COLO668 (cell line): ENCODE measurements at regions not wholly inside any gene's neighbourhood (a gene's known extent, or its start where the extent isn't known, plus 50 kb on each side); places are given as distances from the start of the nearest gene placed in this dataset.
"Not testable (repeated sequence)": the region's sequence is repeated elsewhere in the genome, so short reads cannot be mapped to it uniquely, and the experiment has no call there.

ENCODE experiments used
- DNase-seq: peaks from one replicate; lab custom pipeline; 2025; ENCODE audit not compliant: unreplicated experiment; lab: John Stamatoyannopoulos, UW

DNA sequence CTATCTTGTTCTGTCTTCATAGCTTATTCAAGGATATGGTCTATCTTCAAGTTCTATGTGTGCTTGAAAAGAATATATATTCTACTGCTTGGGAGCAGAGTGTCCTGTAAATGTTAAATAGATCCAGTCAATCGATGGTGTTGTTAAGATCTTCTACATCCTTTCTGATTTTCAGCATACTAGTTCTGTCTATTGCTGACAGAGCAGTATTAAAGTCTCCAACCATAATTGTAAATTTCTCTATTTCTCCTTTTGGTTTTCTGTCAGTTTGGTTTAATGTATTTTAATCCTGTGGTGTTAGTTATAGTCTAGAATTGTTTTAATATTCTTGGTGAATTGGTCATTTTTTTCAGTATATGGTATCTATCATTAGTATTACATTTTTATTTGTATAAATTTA, 124.0 kb upstream of the COX7C start:
- DNase-seq: no peak

- DNase-seq: no peak
These were observed 116.8 kb upstream of the COX7C start for GRCh38 chr5:86500947-86501346.

GRCh38 chr5:86507574-86507973, 110.2 kb upstream of the COX7C start:
- DNase-seq: no peak

DNA sequence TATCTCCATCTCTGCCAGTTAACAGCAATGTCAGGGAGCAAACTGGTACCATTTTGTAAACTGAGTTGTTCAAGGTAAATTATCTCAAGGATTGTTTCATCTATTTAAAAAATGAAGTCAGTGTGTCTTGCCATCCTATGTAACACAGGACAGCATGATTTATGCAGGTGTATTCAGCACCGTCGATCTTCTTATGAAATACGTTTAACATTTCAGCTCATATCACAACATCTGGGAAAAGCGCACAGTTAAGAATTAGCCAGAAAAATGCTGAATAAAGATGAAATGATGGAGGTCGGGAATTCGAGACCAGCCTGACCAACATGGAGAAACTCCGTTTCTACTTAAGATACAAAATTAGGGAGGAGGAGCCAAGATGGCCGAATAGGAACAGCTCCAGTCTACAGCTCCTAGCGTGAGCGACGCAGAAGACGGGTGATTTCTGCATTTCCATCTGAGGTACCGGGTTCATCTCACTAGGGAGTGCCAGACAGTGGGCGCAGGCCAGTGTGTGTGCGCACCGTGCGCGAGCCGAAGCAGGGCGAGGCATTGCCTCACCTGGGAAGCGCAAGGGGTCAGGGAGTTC, 107.3 kb upstream of the COX7C start:
- DNase-seq: not testable (repeated sequence)

- DNase-seq: no peak
These were observed 94.0 kb upstream of the COX7C start for GRCh38 chr5:86523718-86524117.

DNA sequence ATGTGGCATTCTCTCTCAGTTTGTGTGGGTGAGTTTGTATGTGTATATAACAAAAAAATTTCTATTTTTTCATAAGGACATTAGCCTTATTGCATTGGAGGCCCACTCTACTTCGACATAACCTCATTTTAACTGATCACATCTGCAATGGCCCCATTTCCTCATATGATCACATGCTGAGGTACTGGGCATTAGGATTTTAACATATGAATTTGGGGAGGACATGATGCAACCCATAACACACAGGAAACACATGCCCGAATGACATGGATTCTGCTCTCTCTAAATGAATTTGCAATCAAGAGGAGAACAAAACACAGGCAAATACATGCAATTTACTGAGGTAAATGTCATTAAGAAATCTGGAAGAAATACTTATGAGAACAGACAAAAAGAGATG, 92.1 kb upstream of the COX7C start:
- no peak for DNase-seq

- DNase-seq: no peak
These were observed 90.9 kb upstream of the COX7C start for GRCh38 chr5:86526811-86527348.

GRCh38 chr5:86532429-86532828, 85.3 kb upstream of the COX7C start:
- no peak for DNase-seq

- DNase-seq: no peak
These were observed 81.3 kb upstream of the COX7C start for GRCh38 chr5:86536396-86536795.

- DNase-seq: no peak
These were observed 75.2 kb upstream of the COX7C start for GRCh38 chr5:86542532-86542931.

- no peak for DNase-seq
These were observed 71.7 kb upstream of the COX7C start for GRCh38 chr5:86546044-86546443.

DNA sequence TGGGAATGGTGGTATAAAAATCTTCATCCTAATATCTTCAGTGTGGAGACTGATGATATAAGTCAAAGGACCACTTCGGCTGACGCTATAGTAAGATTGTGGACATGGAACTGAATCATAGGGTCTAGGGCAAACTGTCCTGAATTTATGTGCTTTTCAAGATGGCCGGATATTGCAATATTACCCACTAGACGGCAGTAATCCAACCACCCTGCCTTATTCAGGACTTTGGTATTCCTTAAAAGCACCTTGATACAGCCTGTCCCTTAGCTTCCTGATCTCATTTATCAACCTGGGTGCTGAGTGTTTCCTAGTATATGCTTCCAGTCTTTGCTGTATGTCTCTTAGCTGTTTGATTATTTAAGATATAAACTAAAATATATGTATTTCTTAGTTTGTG, 71.2 kb upstream of the COX7C start:
- DNase-seq: no peak

- DNase-seq: no peak
These were observed 63.1 kb upstream of the COX7C start for GRCh38 chr5:86554638-86555037.

DNA sequence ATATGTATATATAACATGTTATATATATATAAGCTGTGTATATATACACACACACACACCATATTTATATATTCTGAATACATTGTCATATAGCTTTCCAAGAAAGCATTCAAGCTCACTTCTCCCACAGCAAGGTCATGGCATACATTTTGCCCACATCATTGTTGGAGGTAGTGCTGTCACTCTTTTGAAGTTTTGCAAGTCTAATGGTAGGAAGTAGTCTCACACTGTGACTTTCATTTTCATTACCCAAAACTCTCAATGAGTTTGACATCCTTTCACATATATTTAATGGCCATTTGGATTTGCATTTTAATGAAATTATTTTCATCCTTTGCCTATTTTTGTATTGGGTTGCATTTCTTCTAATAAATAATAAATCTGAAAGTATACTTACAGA, 59.8 kb upstream of the COX7C start:
- no peak for DNase-seq

DNA sequence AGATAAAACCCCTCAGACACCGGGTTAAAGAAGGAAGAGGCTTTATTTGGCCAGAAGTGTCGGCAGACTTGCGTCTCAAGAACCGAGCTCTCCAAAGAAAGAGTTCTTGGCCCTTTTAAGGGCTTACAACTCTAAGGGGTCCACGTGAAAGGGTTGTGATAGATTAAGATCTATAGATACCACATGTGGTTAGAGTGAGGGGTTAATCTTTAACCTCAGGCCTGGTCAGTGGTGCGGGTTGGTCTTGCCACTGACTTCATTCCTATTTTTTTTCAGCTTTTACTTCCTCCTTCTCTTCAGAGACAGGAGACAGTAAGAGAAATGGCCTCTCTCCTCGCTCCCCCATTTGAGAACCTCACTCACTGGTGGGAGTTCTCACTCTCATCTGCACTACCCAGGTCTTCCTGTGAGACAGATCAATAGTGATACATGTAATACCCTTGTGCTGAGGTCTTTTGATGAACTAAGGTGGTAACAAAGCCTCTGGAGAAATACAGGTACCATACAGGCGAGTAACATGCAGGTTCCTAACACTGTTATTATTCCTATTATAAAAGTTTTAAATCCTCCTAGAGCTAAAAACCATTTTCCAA, 52.4 kb upstream of the COX7C start:
- no peak for DNase-seq

DNA sequence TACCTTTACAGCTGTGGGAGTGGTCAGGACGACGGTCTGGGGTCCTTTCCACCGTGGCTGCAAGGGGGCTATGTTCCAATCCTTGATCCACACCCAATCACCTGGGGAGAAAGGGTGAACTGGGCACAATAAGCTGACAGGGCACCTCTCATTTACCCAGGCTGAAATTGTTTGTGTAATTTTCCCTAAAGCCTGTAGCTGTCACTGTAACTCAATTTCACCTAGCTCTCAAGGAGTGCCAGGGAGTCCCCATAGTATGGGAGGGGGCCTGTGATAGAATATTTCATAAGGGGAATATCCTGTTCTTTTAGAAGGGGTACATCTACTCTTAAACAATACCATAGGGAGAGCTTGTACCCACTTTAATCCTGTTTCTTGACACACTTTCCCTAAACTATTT, 51.7 kb upstream of the COX7C start:
- not testable (repeated sequence) for DNase-seq
